HG03066 (cell line): ENCODE measurements at regions not wholly inside any gene's neighbourhood (a gene's known extent, or its start where the extent isn't known, plus 50 kb on each side); places are given as distances from the start of the nearest gene placed in this dataset.

ENCODE experiments used
- ATAC-seq: cut with Tn5 transposase; IDR thresholded peaks from one replicate; pipeline ENCODE4 v1.9.1; 2021; ENCODE audit warnings: low read depth; ENCODE audit not compliant: unreplicated experiment

GRCh38 chr18:21991886-21992285 is 177.5 kb upstream of the GATA6 start:
- ATAC-seq, result no peak

DNA sequence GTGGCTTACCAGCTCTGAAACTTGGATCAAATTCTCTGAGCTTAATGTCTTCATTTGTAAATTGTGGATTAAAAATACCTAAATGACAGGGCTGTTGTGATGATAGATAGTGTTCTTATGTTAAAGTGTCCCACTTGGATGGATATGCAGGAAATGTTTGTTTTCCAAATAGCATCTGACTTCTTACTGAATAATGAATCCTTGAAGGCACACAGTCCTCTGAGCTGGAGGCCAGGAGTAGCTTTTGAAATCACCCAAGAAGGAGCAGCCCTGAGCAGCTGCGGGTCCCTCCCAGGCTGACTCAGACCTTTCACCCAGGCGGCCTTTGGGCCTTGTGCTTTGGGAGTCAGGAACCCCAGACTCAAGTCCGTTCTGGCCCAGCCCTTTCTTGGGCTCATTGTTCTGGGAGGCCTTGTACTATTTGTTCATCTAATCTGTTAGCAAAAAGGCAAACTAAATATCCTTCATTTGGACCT is 173.0 kb upstream of the GATA6 start:
- no peak for ATAC-seq

DNA sequence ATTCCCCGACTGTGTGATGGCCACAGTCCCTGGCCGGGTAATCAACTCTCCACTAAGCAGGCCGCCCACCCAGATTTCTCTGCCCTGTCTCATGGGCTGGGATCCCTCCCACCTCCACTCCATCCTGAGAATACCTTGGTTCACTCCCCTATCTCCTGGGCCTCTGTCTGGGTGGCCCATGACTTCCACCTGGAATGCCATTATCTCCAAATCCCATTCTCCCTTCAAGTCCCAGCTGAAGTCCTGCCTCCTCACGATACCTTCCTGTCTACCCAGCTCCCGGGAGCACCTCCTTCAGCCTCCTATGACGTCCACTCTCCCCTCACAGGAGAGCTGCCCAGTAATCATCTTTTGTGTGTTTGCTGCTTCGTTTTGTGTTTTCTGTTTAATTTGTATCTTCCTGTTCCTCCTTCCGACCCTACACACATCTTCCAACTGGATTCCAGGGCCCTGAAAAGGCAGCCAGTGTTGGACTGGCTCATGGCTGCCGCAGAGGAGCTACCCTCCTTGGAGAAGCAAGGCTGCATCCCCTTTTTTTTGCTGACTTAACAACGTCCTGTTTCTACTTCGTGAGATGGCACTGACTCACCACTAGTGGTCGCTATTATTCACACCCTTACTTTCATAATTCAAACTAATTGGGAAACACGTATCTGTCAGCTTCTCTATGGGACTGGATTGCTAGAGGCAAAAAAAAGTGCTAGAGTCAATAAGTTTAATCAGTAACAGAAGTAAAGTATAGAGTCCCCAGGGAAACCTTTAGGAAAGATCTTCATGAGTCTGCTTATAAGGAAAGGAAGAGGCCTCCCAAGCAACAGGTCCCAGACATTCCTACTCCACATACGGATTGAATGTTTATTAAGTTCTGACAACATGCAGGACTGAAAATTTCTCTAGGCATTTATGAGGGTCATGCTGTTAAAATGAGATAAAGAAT is 171.9 kb upstream of the GATA6 start:
- no peak for ATAC-seq

DNA sequence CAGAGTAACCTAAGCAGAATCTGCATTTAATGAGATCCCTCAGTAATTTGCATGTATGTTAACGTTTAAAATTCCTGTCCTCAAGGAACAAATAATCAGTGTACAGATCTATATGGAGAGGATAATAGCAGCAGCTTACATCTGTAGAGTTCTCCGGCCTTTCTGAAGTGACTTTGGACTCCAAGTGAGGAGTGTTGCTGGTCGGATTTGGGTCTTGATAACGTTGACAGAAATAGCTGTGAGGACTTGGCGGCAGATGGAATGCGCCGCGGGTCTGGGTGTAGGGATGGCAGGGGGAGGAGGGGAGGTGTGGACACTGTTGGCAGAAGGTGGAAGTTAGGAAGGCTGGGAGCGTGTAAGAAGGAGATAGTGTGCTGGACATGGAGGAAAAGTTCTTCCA is 170.9 kb upstream of the GATA6 start:
- no peak for ATAC-seq

DNA sequence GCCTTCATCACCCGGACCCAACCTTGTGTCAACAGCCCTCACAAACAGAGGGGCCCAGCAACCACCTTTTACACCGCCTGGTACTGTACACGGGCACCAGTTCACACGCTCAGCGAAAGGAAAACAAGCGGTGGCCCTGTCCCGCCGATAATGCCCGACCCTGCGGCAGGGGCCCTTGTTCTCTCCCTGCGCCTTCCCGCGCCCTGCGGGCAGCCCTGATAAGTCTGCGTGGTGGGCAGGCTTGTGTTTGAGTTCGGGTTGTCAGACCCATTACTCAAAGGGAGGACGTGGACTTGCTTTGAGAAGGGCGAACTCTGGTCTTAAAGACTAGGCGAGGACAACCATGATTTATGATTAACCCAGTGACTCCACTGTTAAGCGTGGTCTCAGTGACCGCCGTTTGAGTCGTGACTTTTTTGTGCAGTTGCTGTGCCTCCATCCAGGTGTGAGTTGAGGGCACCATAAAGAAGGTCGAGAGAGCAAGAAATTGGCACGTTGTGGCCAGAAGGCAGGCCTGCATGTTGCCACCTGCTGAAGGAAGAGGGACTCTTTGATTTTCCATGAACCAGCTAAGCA is 167.4 kb upstream of the GATA6 start:
- no peak for ATAC-seq

GRCh38 chr18:22005191-22005841 is 164.1 kb upstream of the GATA6 start:
- no peak for ATAC-seq

- ATAC-seq, result no peak
Observed at GRCh38 chr18:22006458-22006857, 162.9 kb upstream of the GATA6 start.

GRCh38 chr18:22009242-22009641 is 160.1 kb upstream of the GATA6 start:
- no peak for ATAC-seq

- no peak for ATAC-seq
Observed at GRCh38 chr18:22013993-22014392, 155.4 kb upstream of the GATA6 start.

GRCh38 chr18:22015156-22015555 is 154.2 kb upstream of the GATA6 start:
- ATAC-seq, result no peak

DNA sequence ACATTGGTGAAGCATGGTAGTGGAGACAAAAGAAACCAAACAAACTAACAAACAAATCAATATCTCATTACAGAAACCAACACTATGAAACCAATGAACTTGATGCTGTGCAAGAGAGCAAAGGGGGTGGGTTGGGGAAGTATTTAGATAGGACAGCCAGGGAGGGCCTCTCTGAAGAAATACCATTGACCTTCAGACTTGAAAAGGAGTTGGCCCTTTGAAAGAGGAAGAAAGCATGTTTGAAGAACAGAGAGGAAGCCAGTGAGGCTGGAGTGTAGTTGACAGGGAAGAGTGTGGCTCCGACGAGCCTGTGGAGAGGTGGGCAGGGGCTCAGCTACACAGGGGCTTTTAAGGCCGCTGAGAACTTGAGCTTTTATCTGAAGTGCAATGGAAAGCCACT is 151.0 kb upstream of the GATA6 start:
- no peak for ATAC-seq

DNA sequence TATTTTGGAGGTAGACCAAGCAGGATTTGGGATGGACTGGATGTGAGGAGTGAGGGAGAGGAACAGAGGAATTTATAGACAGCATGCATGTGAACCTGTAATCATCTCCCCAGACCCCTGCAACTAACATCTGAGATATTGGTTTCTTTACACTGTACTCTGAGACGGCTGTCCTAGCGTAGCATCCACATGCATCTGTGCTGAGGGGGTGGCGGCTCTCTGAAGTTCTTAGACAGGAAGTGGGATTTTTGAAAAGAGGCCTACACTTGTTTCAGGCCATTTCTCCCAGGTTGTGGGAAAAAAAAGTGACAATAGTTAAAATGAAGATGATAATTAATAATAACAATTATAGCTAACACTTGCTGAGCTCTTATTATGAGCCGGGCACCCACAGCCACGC is 150.2 kb upstream of the GATA6 start:
- ATAC-seq, result no peak

- ATAC-seq, result no peak
Observed at GRCh38 chr18:22020127-22020866, 149.1 kb upstream of the GATA6 start.

- ATAC-seq, result no peak
Observed at GRCh38 chr18:22020867-22021370, 148.5 kb upstream of the GATA6 start.

DNA sequence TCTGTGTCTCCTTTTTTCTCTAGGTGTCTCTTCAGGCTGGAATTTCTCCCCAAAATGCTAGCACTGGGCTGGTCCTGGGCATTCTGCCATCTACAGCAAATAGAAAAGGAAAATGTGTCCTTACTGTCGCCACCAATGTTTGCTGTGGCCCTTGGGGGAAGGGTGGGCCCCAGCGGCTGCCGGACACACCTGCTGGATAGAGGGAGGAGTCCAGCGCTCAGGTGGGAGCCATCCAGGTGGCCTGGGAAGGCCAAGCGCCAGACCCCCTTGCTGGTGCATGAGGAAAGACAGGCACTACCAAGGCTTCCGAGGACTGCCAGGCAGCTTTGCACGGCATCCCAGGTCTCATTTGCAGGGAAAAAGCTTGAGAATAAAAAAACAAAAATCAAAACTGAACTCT is 147.7 kb upstream of the GATA6 start:
- no peak for ATAC-seq

DNA sequence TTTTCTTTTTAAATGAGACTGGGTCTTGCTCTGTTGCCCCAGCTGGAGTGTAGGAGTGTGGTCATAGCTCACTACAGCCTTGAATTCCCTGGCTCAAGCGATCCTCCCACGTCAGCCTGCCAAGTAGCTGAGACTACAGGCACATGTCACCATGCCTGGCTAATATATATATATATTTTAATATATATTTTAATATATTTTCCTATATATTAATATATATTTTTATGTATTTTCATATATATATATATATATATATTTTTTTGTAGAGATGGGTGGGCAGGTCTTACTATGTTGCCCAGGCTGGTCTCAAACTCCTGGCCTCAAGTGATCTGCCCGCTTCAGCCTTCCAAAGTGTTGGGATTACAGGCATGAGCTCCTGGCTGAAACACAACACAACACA is 144.5 kb upstream of the GATA6 start:
- ATAC-seq, result no peak

DNA sequence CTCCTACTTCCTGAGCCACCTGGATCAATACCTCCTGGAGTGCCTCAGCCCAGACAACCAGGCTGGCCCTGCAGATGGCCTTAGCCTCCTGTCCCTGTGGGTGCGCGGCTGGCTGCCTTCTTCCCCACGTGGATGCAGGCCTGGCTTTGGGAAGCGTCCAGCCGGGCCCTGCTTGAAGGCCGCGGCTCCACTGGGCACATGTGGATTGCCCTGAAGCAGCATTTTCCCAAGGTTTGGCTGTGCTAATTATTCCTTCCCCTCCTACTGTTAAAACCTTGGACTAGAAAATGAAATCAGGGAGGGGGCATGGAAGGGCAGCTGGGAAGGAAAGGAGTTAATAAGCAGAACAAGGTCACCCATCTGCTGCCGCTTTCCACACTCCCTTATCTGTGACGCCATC is 143.0 kb upstream of the GATA6 start:
- no peak for ATAC-seq

GRCh38 chr18:22026889-22027288 is 142.5 kb upstream of the GATA6 start:
- ATAC-seq, result no peak

DNA sequence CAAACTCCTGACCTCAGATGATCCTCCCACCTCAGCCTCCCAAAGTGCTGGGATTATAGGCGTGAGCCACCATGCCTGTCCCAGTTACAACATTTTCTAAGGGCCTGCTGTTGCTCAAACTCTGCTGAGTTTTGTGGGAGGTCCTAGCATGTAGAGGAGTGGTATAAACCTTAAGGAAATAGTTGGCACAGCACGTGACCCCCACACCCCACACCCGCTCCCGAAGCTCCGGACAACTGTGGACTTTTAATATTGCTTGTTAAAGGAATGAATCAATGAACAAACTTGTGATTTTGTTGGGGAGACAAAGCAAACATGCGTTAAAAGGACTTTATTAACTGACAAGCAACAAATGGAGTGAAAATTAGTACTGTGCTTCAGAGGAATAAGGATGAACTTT is 137.8 kb upstream of the GATA6 start:
- ATAC-seq, result no peak

DNA sequence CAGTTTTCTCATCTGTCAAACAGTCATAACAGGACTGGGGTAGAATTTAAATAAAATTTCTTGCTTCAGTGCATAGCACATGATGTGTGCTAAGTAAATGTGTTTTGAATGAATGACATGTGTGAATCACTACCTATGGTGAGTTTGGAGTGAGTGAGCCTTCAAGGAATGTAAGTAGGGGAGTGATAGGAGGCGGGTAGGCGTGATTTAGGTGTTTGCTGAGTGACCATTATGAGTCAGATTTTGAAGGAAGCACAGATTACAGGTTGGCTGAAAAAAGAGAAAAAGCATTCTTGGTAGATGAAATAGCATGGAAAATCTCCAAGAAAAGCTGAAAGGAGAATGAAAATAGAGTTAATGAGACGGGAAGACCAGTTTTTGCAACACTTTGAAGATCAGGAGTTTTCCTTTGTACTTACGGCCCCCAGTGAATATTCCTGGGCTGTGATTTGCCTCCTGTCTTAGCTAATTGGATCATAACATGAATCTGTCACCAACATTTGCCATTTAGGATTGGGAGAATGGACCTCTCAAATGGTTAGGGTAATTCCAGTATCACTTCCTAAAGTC is 136.9 kb upstream of the GATA6 start:
- ATAC-seq, result no peak
